ENCODE measurements at regions not wholly inside any gene's neighbourhood (a gene's known extent, or its start where the extent isn't known, plus 50 kb on each side); places are given as distances from the start of the nearest gene placed in this dataset.
"Not testable (repeated sequence)": the region's sequence is repeated elsewhere in the genome, so short reads cannot be mapped to it uniquely, and the experiment has no call there.

- DNase-seq (ENCODE audit: low read depth), result no peak
- no peak overlapping the region for H3K4me3 ChIP-seq (ENCODE audit: low read depth, low read length)
Measured at GRCh38 chr19:30857966-30858490, 485.8 kb downstream of the ZNF536 start.

- H3K4me3 ChIP-seq (ENCODE audit: low read depth, low read length), result no peak overlapping the region
- DNase-seq (ENCODE audit: low read depth), result no peak
Measured at GRCh38 chr19:30857388-30857787, 485.2 kb downstream of the ZNF536 start.

- no peak for DNase-seq (ENCODE audit: low read depth)
- H3K4me3 ChIP-seq (ENCODE audit: low read depth, low read length), result no peak overlapping the region
Measured at GRCh38 chr19:30856786-30857185, 484.6 kb downstream of the ZNF536 start.

- H3K4me3 ChIP-seq (ENCODE audit: low read depth, low read length), result no peak overlapping the region
- no peak for DNase-seq (ENCODE audit: low read depth)
Measured at GRCh38 chr19:30856376-30856775, 484.2 kb downstream of the ZNF536 start.

- no peak for DNase-seq (ENCODE audit: low read depth)
- H3K4me3 ChIP-seq (ENCODE audit: low read depth, low read length), result no peak overlapping the region
Measured at GRCh38 chr19:30855442-30855841, 483.3 kb downstream of the ZNF536 start.

GRCh38 chr19:30854661-30855060 lies 482.5 kb downstream of the ZNF536 start:
- no peak overlapping the region for H3K4me3 ChIP-seq (ENCODE audit: low read depth, low read length)
- DNase-seq (ENCODE audit: low read depth), result no peak

- no peak for DNase-seq (ENCODE audit: low read depth)
- H3K4me3 ChIP-seq (ENCODE audit: low read depth, low read length), result no peak overlapping the region
Measured at GRCh38 chr19:30854207-30854606, 482.0 kb downstream of the ZNF536 start.

- no peak overlapping the region for H3K4me3 ChIP-seq (ENCODE audit: low read depth, low read length)
Measured at GRCh38 chr19:30853036-30853435, 480.9 kb downstream of the ZNF536 start.

GRCh38 chr19:30852168-30852567 lies 480.0 kb downstream of the ZNF536 start:
- no peak for DNase-seq (ENCODE audit: low read depth)
- no peak overlapping the region for H3K4me3 ChIP-seq (ENCODE audit: low read depth, low read length)

More at GRCh38 chr19:30853036-30853435, 480.9 kb downstream of the ZNF536 start:
- no peak for DNase-seq (ENCODE audit: low read depth)

GRCh38 chr19:30851646-30852045 lies 479.5 kb downstream of the ZNF536 start:
- DNase-seq (ENCODE audit: low read depth), result no peak
- H3K4me3 ChIP-seq (ENCODE audit: low read depth, low read length), result no peak overlapping the region

GRCh38 chr19:30848636-30849425 lies 476.6 kb downstream of the ZNF536 start:
- no peak for DNase-seq (ENCODE audit: low read depth)
- no peak overlapping the region for H3K4me3 ChIP-seq (ENCODE audit: low read depth, low read length)

- no peak for DNase-seq (ENCODE audit: low read depth)
- H3K4me3 ChIP-seq (ENCODE audit: low read depth, low read length), result no peak overlapping the region
Measured at GRCh38 chr19:30846102-30846501, 473.9 kb downstream of the ZNF536 start.

GRCh38 chr19:30842926-30843325 lies 470.7 kb downstream of the ZNF536 start:
- H3K4me3 ChIP-seq (ENCODE audit: low read depth, low read length), result no peak overlapping the region
- DNase-seq (ENCODE audit: low read depth), result no peak

- no peak for DNase-seq (ENCODE audit: low read depth)
Measured at GRCh38 chr19:30841934-30842333, 469.8 kb downstream of the ZNF536 start.

GRCh38 chr19:30830875-30831274 lies 458.7 kb downstream of the ZNF536 start:
- no peak overlapping the region for H3K4me3 ChIP-seq (ENCODE audit: low read depth, low read length)
- no peak for DNase-seq (ENCODE audit: low read depth)

More at GRCh38 chr19:30841934-30842333, 469.8 kb downstream of the ZNF536 start:
- H3K4me3 ChIP-seq (ENCODE audit: low read depth, low read length), result no peak overlapping the region

GRCh38 chr19:30825505-30825904 lies 453.3 kb downstream of the ZNF536 start:
- not testable (repeated sequence) for H3K4me3 ChIP-seq (ENCODE audit: low read depth, low read length)

GRCh38 chr19:30824809-30825208 lies 452.6 kb downstream of the ZNF536 start:
- H3K4me3 ChIP-seq (ENCODE audit: low read depth, low read length), result no peak overlapping the region
- no peak for DNase-seq (ENCODE audit: low read depth)

More at GRCh38 chr19:30825505-30825904, 453.3 kb downstream of the ZNF536 start:
- DNase-seq (ENCODE audit: low read depth), result not testable (repeated sequence)

- no peak overlapping the region for H3K4me3 ChIP-seq (ENCODE audit: low read depth, low read length)
- no peak for DNase-seq (ENCODE audit: low read depth)
Measured at GRCh38 chr19:30817965-30818567, 445.9 kb downstream of the ZNF536 start.

- H3K4me3 ChIP-seq (ENCODE audit: low read depth, low read length), result no peak overlapping the region
- no peak for DNase-seq (ENCODE audit: low read depth)
Measured at GRCh38 chr19:30817197-30817596, 445.0 kb downstream of the ZNF536 start.

- no peak overlapping the region for H3K4me3 ChIP-seq (ENCODE audit: low read depth, low read length)
- no peak for DNase-seq (ENCODE audit: low read depth)
Measured at GRCh38 chr19:30815889-30816580, 443.9 kb downstream of the ZNF536 start.
